GM21529 (cell line): ENCODE measurements at regions not wholly inside any gene's neighbourhood (a gene's known extent, or its start where the extent isn't known, plus 50 kb on each side); places are given as distances from the start of the nearest gene placed in this dataset.

Experiments used
- ATAC-seq: cut with Tn5 transposase; IDR thresholded peaks from one replicate; pipeline ENCODE4 v1.9.1; 2021; ENCODE audit not compliant: unreplicated experiment

- no peak for ATAC-seq
Observed at GRCh38 chr17:14918540-14918939, 346.6 kb downstream of the PMP22 start.

DNA sequence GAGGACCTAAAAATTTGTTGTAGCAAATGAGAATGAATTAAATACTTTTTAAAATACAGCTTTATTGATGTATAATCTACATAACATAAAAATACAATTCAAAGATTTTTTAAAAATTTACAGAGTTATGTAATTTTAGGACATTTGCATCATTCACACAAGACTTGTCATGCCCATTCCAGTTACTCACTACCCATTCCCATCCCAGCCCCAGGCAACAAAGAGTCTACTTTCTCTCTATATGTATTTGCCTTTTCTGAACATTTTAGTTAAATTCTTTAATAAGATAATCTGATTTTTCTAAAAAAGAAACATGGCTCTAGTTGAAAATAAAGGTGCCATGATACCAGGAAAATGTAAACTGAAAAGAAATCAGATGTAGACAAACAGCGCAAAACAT, 354.2 kb downstream of the PMP22 start:
- no peak for ATAC-seq

GRCh38 chr17:14904386-14904785, 360.7 kb downstream of the PMP22 start:
- no peak for ATAC-seq

DNA sequence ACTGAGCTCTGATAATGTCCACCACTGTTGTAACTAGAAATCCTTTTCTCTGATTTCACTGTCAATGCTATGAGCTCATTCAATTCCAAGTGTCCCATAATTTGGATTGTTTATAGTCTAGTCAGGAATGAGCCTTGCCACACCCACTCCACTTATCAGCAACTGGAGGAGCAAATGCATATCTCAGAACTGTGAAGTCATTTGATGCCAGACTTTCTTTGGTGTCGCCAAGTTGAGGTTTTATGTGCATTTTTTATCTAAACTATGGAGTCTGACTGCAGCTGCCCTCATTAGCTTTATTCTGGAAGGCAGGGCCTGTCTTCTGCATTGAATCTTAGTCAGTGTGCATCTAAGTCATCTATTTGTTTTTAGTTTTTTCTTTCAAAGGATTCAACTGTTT, 361.3 kb downstream of the PMP22 start:
- no peak for ATAC-seq

- ATAC-seq = no peak
Observed at GRCh38 chr17:14902803-14903202, 362.3 kb downstream of the PMP22 start.

DNA sequence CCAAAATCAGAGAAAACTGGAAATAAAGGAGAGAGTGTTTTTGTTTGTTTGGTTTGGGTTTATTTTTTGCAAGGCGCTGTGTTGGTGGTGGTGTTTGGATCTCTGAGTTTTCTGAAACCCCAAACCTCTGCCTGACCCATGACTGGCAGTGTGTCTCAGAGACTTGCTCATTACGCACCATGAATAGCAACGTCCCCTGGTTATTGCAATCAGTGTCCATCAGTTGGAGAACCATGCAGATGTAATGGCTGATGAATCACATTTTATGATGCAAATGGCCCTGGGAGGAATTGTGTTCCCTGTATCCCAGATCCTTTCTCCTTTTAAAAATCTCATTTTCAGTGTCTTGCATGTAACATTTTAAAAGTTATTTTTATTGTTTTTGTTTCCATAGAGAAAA, 362.8 kb downstream of the PMP22 start:
- no peak for ATAC-seq

DNA sequence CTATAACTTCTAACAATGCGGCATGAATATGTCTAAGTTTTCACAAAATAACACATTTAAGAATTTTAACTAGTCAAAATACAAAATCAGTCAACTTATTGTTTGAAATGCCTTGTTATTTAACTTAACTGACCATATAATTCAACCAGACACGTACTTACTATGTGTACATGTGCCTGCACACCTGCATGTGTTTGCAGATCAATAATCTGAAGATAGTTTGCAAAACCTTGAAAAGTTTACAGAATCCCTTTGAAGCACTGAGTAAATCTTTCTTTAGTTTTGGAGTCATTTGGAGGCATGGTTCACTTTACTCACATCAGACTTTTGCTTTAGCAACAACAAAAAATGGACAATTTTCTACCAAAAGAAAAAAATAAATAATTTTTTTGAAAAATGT, 363.8 kb downstream of the PMP22 start:
- ATAC-seq = no peak

DNA sequence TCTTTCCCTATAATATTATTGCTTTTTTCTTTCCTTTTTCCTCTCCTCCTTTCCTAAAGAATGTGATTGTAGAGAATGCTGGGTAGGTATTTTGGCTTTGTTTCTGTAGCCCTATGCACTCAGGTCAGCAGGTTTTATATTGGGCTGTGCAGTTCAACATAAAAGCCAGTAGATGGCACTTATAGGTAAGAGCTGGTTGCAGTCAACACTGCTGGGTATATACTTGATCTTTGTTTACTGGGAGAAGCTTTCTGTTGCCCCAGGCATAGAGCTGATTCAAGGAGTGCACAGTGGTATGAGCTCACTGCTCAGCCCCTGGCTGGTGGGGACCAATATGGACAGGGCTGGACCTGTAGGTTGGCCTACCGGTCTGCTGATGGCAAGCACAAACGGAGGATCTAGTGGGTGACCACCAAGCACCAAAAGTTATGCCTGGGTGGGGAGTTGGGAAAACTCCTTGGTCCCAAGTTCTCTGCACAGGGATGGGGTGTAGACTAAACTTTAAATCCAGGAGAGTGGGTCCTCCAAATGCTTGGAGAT, 378.9 kb downstream of the PMP22 start:
- ATAC-seq = no peak

DNA sequence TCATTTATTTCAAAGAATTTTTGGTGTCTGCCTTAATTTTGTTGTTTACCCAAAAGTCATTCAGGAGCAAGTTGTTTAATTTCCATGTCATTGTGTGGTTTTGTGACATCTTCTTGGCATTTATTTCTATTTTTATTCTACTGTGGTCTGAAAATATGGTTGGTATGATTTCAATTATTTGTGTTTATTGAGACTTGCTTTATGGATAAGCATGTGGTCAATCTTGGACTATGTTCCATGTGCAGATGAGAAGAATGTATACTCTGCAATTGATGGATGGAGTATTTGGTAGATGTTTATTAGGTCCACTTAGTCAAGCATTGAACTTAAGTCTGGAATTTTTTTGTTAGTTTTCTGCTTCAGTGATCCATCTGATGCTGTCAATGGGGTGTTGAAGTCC, 383.0 kb downstream of the PMP22 start:
- no peak for ATAC-seq

- ATAC-seq = no peak
Observed at GRCh38 chr17:14875557-14876412, 389.3 kb downstream of the PMP22 start.

GRCh38 chr17:14873996-14874395, 391.1 kb downstream of the PMP22 start:
- ATAC-seq = no peak

DNA sequence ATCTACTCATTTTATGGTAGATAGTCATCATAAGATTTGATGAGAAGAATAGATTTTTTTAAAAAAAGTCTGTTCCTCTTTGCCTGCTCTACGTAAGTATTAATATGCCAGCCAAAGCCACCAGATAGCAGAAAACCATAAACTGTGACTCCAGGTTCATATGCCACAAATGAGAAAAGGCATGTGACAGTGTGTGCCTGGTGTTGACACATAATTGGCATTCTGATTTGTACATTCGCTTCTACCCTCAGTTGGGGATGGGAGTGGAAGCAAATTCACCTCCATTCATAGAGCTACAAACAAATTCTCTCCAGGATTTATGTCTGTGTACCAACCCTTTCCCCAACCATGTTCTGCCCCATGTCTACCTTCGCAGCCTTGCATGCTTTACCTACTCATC, 391.6 kb downstream of the PMP22 start:
- no peak for ATAC-seq

DNA sequence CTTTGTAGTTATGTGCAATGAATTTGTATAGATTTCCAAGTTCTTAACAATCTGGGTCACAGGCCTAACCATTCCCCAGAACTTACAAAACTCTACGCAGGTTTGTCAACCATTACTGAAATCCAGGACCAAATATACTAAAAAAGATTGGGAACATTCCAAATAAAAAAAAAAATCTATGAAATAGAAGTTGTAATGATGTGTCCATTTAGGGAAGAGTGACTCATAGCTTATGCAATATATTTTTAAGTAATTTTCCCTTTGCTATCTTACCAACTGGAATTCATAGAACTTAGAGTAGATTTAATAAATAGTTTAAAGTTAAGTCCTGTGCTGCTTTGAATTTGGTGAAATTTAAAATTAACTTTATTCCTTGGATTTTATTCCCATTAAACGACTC, 393.2 kb downstream of the PMP22 start:
- ATAC-seq = no peak

- ATAC-seq = no peak
Observed at GRCh38 chr17:14866266-14866665, 398.9 kb downstream of the PMP22 start.

DNA sequence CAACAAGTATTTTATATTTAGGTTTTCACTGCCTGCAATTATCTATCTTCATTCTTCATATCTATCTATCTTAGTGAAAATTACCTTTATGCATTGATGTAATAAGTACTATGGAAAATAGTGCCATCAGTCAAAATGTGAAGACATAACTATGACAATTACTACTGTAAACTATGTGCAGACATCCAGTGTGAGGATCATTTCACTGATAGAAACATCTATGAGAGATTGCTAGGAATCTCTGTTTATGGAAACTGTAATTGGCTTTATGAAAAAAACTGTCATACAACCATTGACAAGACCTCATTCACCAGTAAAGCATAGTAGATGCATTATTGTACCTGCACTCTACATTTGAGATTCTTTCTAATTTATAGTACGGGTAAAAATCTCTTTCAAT, 401.0 kb downstream of the PMP22 start:
- ATAC-seq = no peak

DNA sequence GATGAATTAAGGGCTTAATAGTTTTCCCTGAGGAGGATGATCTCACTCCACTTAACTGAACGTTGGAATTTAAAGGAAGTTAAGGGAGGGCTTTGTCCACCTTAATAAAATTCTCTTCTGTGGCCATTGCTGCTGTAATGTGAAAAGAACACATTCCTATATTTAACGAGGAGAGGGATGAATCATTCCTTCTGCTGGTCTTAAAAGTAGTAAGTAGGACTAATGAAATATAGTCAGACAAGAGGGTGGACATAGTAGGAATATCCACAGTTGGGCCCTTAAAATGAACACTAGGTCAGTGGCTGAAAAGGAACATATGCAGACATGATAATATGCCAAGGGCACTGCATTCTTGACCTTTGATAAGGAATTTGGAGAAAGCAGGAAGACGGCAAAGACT, 405.6 kb downstream of the PMP22 start:
- no peak for ATAC-seq

DNA sequence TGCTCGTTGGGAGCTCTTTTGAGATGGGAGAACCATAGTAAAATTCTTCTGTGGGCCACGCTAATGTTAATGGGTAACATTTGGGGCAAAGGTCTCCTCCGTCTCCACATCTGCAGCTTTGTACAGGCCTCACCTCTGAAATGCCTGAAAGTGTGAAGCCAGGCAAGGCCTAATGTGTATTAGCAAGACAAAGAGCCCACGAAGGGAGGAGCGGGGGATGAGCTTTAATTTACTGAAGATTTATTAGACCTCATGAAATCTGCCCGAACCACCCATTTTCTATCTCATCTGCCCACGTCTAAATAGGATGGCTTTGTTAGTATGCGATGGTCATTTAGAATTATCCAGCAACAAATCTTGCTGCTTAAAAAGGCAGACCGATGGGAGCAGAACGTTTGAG, 408.9 kb downstream of the PMP22 start:
- ATAC-seq = no peak

- no peak for ATAC-seq
Observed at GRCh38 chr17:14854691-14855090, 410.4 kb downstream of the PMP22 start.

DNA sequence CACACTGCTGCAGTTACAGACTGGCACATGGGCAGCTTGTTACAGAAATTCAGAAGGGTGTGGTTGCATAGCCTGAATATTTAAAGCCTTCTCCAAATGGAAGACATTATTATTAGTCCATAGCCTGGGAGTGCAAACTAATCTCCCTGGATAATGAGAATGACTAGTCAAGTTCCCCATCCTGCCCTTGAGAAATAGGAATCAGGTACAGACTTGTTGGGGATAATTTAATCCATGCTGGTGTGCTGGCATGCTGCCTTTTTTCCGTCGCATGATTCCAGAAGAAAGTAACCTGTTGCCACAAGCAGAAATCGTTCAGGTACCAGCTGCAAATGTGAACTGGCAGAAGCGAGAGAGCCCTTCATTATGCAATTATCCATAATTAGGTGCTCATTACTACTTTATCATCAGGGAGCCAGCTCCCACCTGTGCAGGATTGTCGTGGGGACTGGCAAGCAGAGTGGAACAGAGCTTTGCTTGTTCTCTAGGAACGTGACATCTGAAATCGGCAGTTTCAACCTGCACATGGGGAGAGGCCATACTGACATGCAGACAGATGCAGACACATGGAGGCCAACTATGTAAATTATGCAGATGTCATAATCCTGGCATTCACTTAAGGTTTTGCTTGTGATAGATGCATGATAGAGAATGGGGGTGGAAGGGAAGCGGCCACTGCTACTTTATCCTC, 419.4 kb downstream of the PMP22 start:
- ATAC-seq = no peak

- ATAC-seq = no peak
Observed at GRCh38 chr17:14843086-14843795, 421.9 kb downstream of the PMP22 start.

- no peak for ATAC-seq
Observed at GRCh38 chr17:14840616-14841231, 424.4 kb downstream of the PMP22 start.
